ENCODE measurements at regions not wholly inside any gene's neighbourhood (a gene's known extent, or its start where the extent isn't known, plus 50 kb on each side); places are given as distances from the start of the nearest gene placed in this dataset.

- Histone ChIP-seq H3K4me3 (ENCODE audit: low read depth, low read length) (no peak overlapping the region), H3K9ac (ENCODE audit: low read depth, low read length) (no peak overlapping the region), H3K4me1 (ENCODE audit: control insufficient read depth, insufficient read depth, low read length) (no peaks in the 10 kb centered on the region), H3K9me3 (ENCODE audit: control insufficient read depth, insufficient read depth, low read length) (no peaks in the 10 kb centered on the region), H3K36me3 (ENCODE audit: control insufficient read depth, insufficient read depth, low read length) (no peaks in the 10 kb centered on the region), H3K27me3 (ENCODE audit: control insufficient read depth, insufficient read depth, low read length) (no peaks in the 10 kb centered on the region)
Observed at GRCh38 chr4:131054489-131055019, 1958.6 kb downstream of the C4orf33 start.

- no peaks in the 10 kb centered on the region for H3K27me3 ChIP-seq (ENCODE audit: control insufficient read depth, insufficient read depth, low read length)
- no peaks in the 10 kb centered on the region for H3K4me1 ChIP-seq (ENCODE audit: control insufficient read depth, insufficient read depth, low read length)
- peaks cover 5% of the 10 kb centered on the region for H3K9me3 ChIP-seq (ENCODE audit: control insufficient read depth, insufficient read depth, low read length)
- no peaks in the 10 kb centered on the region for H3K36me3 ChIP-seq (ENCODE audit: control insufficient read depth, insufficient read depth, low read length)
- H3K9ac ChIP-seq (ENCODE audit: low read depth, low read length), result no peak overlapping the region
- no peak overlapping the region for H3K4me3 ChIP-seq (ENCODE audit: low read depth, low read length)
Observed at GRCh38 chr4:131061734-131062133, 1965.8 kb downstream of the C4orf33 start.

DNA sequence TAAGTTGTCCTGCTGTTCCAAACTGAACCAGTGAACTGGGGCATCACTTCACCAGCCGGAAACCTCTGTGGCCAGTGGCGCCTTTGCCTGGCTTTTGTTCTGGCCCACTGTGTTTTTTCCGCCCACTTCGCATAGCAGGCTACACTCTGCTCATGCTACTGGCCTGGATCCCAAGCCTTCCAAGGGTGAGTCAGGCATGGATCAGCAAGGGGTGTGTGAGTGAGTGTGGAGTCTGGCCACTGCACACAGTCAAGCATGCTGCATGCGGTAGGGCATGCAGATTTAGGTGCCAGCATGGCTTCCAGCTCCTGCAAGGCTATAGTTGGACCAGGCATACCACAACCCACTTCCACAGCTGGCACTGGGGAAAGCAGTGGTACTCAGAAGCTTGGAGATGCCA lies 1967.9 kb downstream of the C4orf33 start:
- no peak overlapping the region for H3K9ac ChIP-seq (ENCODE audit: low read depth, low read length)
- H3K36me3 ChIP-seq (ENCODE audit: control insufficient read depth, insufficient read depth, low read length), result no peaks in the 10 kb centered on the region
- H3K9me3 ChIP-seq (ENCODE audit: control insufficient read depth, insufficient read depth, low read length), result peaks cover 5% of the 10 kb centered on the region
- no peak overlapping the region for H3K4me3 ChIP-seq (ENCODE audit: low read depth, low read length)
- no peaks in the 10 kb centered on the region for H3K4me1 ChIP-seq (ENCODE audit: control insufficient read depth, insufficient read depth, low read length)
- H3K27me3 ChIP-seq (ENCODE audit: control insufficient read depth, insufficient read depth, low read length), result no peaks in the 10 kb centered on the region

DNA sequence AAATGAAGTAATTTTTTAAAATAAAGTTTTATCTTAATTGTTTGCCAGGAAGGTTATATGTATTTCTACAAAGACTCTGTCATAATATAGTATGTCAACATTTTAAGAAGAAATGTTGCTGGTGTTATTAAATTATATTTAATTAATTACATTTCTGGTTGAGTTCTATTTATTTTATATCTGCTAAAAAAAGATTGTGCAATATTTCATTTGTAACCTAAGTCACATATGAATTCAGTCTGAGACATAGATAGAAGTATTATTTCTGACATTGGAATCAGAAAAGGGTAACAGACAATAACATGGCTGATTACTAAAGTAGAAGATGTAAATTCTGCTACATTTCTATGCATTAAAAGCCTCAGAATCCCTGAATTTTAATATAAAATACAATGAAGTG lies 1985.1 kb downstream of the C4orf33 start:
- Histone ChIP-seq H3K9me3 (ENCODE audit: control insufficient read depth, insufficient read depth, low read length) (no peaks in the 10 kb centered on the region), H3K4me3 (ENCODE audit: low read depth, low read length) (no peak overlapping the region), H3K9ac (ENCODE audit: low read depth, low read length) (no peak overlapping the region), H3K27me3 (ENCODE audit: control insufficient read depth, insufficient read depth, low read length) (no peaks in the 10 kb centered on the region), H3K36me3 (ENCODE audit: control insufficient read depth, insufficient read depth, low read length) (no peaks in the 10 kb centered on the region), H3K4me1 (ENCODE audit: control insufficient read depth, insufficient read depth, low read length) (no peaks in the 10 kb centered on the region)

- no peaks in the 10 kb centered on the region for H3K27me3 ChIP-seq (ENCODE audit: control insufficient read depth, insufficient read depth, low read length)
- no peaks in the 10 kb centered on the region for H3K9me3 ChIP-seq (ENCODE audit: control insufficient read depth, insufficient read depth, low read length)
- H3K9ac ChIP-seq (ENCODE audit: low read depth, low read length), result no peak overlapping the region
- H3K4me3 ChIP-seq (ENCODE audit: low read depth, low read length), result no peak overlapping the region
- no peaks in the 10 kb centered on the region for H3K36me3 ChIP-seq (ENCODE audit: control insufficient read depth, insufficient read depth, low read length)
- H3K4me1 ChIP-seq (ENCODE audit: control insufficient read depth, insufficient read depth, low read length), result no peaks in the 10 kb centered on the region
Observed at GRCh38 chr4:131084997-131085396, 1989.0 kb downstream of the C4orf33 start.

- Histone ChIP-seq H3K4me3 (ENCODE audit: low read depth, low read length) (no peak overlapping the region), H3K9me3 (ENCODE audit: control insufficient read depth, insufficient read depth, low read length) (no peaks in the 10 kb centered on the region), H3K36me3 (ENCODE audit: control insufficient read depth, insufficient read depth, low read length) (no peaks in the 10 kb centered on the region), H3K27me3 (ENCODE audit: control insufficient read depth, insufficient read depth, low read length) (no peaks in the 10 kb centered on the region), H3K4me1 (ENCODE audit: control insufficient read depth, insufficient read depth, low read length) (no peaks in the 10 kb centered on the region), H3K9ac (ENCODE audit: low read depth, low read length) (no peak overlapping the region)
Observed at GRCh38 chr4:131091896-131092295, 1995.9 kb downstream of the C4orf33 start.

DNA sequence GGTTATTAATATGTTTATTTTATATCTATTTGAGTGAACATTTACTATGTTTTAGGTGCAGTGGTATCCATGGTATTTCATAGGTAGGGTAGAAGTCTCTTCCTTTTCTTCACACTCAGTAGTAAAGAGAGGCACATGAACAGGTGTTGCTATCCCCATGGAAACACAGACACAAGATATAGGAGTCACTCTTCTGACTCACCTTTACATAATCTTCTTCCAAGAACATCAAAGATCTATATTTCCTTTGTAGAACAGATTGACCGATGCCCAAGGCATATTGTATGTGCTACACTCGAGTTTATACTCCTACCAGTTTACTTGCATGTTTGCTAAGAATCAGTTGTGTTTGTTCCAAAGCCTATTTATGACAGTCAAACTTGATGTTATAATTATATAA lies 1997.4 kb downstream of the C4orf33 start:
- Histone ChIP-seq H3K9ac (ENCODE audit: low read depth, low read length) (no peak overlapping the region), H3K9me3 (ENCODE audit: control insufficient read depth, insufficient read depth, low read length) (no peaks in the 10 kb centered on the region), H3K4me3 (ENCODE audit: low read depth, low read length) (no peak overlapping the region), H3K36me3 (ENCODE audit: control insufficient read depth, insufficient read depth, low read length) (no peaks in the 10 kb centered on the region), H3K4me1 (ENCODE audit: control insufficient read depth, insufficient read depth, low read length) (no peaks in the 10 kb centered on the region), H3K27me3 (ENCODE audit: control insufficient read depth, insufficient read depth, low read length) (no peaks in the 10 kb centered on the region)

DNA sequence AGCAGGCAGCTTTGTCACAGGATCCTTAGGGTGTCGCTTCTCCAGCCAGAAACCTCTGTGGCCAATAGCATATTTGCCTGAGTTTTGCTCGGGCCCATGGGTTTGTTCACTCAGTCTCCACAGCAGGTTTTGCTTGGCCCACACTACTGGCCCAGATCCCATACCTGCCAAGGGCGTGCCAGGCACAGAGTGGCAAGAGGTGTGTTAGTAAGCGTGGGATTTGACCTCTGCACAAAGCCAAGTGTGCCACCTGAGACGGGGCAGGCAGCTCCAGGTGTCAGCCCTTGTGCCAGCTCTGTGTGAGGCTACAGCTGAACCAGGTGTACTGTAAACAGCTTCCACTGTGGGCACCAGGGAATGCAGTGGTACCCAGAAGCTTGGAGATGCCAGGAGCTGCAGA lies 2003.0 kb downstream of the C4orf33 start:
- Histone ChIP-seq H3K27me3 (ENCODE audit: control insufficient read depth, insufficient read depth, low read length) (no peaks in the 10 kb centered on the region), H3K4me3 (ENCODE audit: low read depth, low read length) (no peak overlapping the region), H3K9ac (ENCODE audit: low read depth, low read length) (no peak overlapping the region), H3K36me3 (ENCODE audit: control insufficient read depth, insufficient read depth, low read length) (no peaks in the 10 kb centered on the region), H3K4me1 (ENCODE audit: control insufficient read depth, insufficient read depth, low read length) (no peaks in the 10 kb centered on the region), H3K9me3 (ENCODE audit: control insufficient read depth, insufficient read depth, low read length) (no peaks in the 10 kb centered on the region)

GRCh38 chr4:131113273-131113672 lies 2017.3 kb downstream of the C4orf33 start:
- Histone ChIP-seq H3K27me3 (ENCODE audit: control insufficient read depth, insufficient read depth, low read length) (no peaks in the 10 kb centered on the region), H3K9ac (ENCODE audit: low read depth, low read length) (no peak overlapping the region), H3K4me3 (ENCODE audit: low read depth, low read length) (no peak overlapping the region), H3K4me1 (ENCODE audit: control insufficient read depth, insufficient read depth, low read length) (no peaks in the 10 kb centered on the region), H3K36me3 (ENCODE audit: control insufficient read depth, insufficient read depth, low read length) (no peaks in the 10 kb centered on the region), H3K9me3 (ENCODE audit: control insufficient read depth, insufficient read depth, low read length) (no peaks in the 10 kb centered on the region)

GRCh38 chr4:131113704-131114103 lies 2017.8 kb downstream of the C4orf33 start:
- no peaks in the 10 kb centered on the region for H3K27me3 ChIP-seq (ENCODE audit: control insufficient read depth, insufficient read depth, low read length)
- no peaks in the 10 kb centered on the region for H3K9me3 ChIP-seq (ENCODE audit: control insufficient read depth, insufficient read depth, low read length)
- H3K36me3 ChIP-seq (ENCODE audit: control insufficient read depth, insufficient read depth, low read length), result no peaks in the 10 kb centered on the region
- H3K4me1 ChIP-seq (ENCODE audit: control insufficient read depth, insufficient read depth, low read length), result no peaks in the 10 kb centered on the region
- H3K4me3 ChIP-seq (ENCODE audit: low read depth, low read length), result no peak overlapping the region
- no peak overlapping the region for H3K9ac ChIP-seq (ENCODE audit: low read depth, low read length)

- no peak overlapping the region for H3K4me3 ChIP-seq (ENCODE audit: low read depth, low read length)
- no peaks in the 10 kb centered on the region for H3K27me3 ChIP-seq (ENCODE audit: control insufficient read depth, insufficient read depth, low read length)
- H3K36me3 ChIP-seq (ENCODE audit: control insufficient read depth, insufficient read depth, low read length), result no peaks in the 10 kb centered on the region
- no peaks in the 10 kb centered on the region for H3K4me1 ChIP-seq (ENCODE audit: control insufficient read depth, insufficient read depth, low read length)
- H3K9me3 ChIP-seq (ENCODE audit: control insufficient read depth, insufficient read depth, low read length), result no peaks in the 10 kb centered on the region
- H3K9ac ChIP-seq (ENCODE audit: low read depth, low read length), result no peak overlapping the region
Observed at GRCh38 chr4:131119661-131120060, 2023.7 kb downstream of the C4orf33 start.

DNA sequence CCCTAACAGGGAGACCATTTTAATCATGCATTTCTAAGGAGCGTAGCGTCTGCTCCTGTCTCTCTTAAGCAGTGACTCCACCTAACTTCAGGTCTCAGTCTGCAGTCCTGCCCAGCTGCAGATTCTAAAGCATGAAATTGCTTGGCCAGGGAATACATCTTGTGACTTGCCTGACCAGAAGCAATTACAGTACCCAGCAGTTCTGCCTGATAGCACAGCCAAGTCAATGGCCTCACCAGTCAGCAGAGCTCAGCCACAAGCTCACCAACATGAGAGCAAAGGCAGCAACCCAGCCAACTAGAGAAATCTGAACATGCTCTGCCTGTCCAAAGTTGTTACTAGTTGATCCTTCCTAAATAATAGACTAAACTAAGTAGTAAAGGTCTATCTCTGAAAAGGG lies 2011.9 kb upstream of the PCDH10 start:
- Histone ChIP-seq H3K9me3 (ENCODE audit: control insufficient read depth, insufficient read depth, low read length) (no peaks in the 10 kb centered on the region), H3K4me3 (ENCODE audit: low read depth, low read length) (no peak overlapping the region), H3K27me3 (ENCODE audit: control insufficient read depth, insufficient read depth, low read length) (no peaks in the 10 kb centered on the region), H3K36me3 (ENCODE audit: control insufficient read depth, insufficient read depth, low read length) (no peaks in the 10 kb centered on the region), H3K9ac (ENCODE audit: low read depth, low read length) (no peak overlapping the region), H3K4me1 (ENCODE audit: control insufficient read depth, insufficient read depth, low read length) (no peaks in the 10 kb centered on the region)

DNA sequence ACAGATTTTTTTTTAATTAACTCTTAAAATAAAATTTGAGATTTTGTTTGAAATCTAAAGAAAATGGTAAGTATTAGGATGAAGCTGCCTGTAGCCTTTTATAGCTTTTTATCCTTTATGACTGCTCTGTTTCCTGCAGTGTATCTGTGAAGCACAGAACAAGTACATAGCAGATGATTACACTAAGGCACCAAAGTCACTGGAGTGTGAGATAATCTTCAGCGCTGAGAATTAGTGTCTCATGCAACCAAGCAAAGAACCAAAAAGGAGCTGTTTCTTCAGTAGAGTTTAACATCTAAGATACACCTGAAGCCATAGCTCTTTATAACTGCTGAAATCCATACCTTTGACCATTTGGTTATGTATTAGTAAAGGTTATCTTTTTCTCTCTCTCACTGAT lies 1989.8 kb upstream of the PCDH10 start:
- Histone ChIP-seq H3K4me1 (ENCODE audit: control insufficient read depth, insufficient read depth, low read length) (no peaks in the 10 kb centered on the region), H3K36me3 (ENCODE audit: control insufficient read depth, insufficient read depth, low read length) (no peaks in the 10 kb centered on the region), H3K9me3 (ENCODE audit: control insufficient read depth, insufficient read depth, low read length) (no peaks in the 10 kb centered on the region), H3K27me3 (ENCODE audit: control insufficient read depth, insufficient read depth, low read length) (no peaks in the 10 kb centered on the region), H3K9ac (ENCODE audit: low read depth, low read length) (no peak overlapping the region), H3K4me3 (ENCODE audit: low read depth, low read length) (no peak overlapping the region)

All from iPS-15b (cell line).